DMS79 treated with DMSO at 0.1 percent for 48 hours (cell line): ENCODE measurements at regions not wholly inside any gene's neighbourhood (a gene's known extent, or its start where the extent isn't known, plus 50 kb on each side); places are given as distances from the start of the nearest gene placed in this dataset.

Experiments
- DNase-seq: peaks from one replicate; lab custom pipeline; 2025; lab: John Stamatoyannopoulos, UW

DNA sequence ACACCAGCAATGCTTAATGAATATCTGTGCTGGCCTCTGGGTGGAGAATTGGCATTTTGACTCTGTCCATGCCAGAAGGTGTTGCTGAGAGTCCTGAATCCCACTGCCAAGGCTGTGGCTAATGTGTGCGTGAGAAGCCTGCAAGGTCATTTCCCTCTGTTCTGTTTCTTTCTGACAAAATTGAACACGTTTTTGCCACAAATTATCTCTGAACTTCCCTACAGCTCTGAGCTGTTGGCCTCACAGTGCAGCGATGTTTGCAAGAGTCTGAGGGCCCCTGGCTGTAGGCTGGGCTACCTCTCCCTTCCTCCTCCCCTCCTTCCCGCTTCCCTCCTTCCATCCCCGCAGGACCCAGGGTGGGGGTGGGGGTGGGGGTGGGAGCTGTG lies 154.1 kb upstream of the HS6ST1 start:
- DNase-seq, result no peak

DNA sequence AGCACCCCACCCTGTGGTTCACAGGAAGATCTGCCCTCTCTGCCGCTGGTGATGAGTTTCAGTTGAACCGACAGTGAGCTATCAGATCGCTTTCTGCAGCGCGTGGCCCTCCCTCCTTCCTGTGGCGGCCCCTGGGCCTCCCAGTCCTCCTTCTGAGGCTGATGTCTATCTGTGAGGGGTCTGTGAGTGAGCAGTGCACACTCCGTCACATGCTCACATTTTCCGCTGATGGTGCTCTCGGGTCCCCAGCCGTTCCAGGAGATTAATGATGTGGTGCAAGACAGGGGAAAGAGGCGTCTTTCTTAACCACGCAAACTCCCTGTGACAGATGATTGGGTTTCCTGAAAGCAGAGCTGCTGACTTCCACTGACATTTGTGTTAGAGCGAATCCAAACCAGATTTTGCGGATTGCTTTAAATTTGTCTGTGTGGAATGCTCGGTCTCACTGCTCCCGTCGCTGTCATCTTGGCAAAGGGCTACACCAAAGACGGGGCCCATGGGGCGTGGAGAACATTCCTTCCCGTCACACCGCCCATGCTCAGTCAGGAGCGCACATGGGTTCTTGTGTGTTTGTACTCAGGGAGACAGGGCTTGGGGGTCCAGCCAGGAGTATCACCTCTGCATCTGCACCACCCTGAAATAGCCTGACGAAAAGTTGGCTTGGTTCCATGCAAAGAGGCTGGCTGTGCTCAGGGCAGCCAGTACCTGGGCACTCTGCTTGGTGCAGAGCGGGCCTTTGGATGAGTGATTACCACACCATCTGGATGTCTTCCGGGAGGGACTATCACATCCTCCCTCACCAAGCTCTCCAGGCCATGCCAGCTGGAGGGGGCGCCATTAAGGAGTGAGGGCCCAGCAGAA lies 154.7 kb upstream of the HS6ST1 start:
- no peak for DNase-seq

DNA sequence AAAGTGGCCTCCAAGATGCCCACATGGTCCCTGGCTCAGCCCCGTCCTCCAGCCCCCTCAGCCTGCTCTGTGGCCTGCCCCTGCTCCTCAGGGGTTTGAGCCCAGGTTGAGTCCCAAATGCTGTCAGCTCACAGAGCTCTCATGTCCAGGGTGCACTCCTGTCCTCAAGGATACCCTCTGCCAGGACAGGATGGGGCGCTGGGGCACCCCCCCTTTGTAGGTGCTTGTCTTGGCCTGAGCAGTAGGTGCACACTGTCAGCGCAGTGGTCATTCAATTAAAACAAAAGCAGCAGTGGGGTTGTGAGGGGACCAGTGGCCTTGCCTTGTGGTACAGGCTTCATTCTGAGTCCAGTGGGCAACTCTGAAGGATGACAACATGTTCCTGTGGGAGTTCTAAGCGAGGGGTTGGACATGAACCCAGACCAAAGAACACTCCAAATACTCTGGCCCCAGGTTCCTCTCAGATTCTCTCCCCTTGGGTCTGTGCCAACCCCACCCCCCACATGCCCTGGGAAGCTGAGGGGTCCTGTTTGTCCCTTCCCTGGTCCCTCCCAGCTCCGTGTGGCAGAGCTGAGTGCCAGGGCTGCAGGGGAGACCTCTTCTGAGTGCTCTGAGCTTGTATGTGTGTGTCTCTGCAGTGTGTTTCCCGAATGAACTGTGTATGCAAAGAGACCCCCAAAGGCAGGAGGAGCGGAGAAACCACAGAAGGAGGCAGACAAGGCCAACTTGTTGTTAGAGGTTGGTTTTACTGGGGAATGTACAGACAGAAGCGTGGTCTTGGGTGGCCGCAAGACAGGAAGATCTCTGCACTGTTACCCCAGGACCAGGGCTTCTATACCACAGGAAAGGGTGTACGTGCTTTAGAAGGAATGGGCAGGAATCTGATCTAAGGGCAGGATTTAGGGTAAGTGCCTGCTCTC lies 155.6 kb upstream of the HS6ST1 start:
- DNase-seq, result no peak

DNA sequence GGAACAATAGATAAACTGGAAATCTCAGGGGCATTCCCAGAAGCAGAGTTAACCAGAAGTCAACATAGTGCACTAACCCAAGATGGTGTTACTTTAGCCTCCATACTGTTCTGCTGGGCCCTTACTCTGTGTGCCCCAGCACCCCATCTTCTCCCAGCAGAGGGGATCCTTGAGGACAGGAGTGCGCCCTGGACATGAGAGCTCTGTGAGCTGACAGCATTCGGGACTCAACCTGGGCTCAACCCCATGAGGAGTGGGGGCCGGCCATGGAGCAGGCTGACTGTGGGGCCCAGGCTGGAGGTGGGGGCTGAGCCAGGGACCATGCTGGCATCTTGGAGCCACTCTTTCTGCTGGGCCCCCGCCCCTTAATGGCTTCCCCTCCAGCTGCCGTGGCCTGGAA lies 156.3 kb upstream of the HS6ST1 start:
- DNase-seq, result no peak

DNA sequence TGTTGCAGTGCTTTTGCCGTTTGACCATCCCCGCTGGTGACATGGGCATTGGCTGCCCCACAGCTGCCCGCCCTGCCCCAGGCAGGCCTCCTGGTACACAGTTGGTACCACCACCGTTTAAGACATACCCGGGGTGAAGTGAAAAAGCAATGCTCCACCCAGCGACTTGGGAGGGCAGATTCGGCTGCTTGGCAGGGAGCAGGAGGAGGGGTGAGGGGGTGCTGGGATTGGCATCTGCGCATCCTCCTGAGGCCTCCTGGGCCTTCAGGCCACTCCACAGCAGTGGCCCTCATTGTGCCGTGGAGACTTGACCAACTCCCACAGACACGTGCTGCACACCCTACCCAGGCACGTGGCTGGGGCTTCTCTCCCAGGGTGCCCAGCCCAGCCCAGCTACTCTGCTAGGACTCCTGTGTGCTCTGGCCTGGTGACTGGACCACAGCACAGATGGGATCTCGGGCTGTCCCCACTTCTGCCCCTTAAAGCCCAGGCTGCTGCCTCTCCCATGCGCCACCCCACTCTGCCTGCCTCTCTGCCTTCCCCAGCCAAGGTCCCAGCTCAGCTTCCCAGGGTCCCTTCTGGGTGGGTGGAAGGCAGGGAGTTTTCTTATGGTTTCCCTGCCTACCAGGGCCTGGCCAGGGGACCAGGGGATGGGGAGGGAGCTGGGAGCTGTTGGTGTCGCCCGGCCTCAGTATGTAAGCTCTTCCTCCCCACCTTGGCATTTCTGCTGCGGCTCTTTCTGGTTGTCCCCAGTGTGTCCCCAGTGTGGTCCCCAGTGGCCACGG lies 157.0 kb upstream of the HS6ST1 start:
- DNase-seq, result no peak

DNA sequence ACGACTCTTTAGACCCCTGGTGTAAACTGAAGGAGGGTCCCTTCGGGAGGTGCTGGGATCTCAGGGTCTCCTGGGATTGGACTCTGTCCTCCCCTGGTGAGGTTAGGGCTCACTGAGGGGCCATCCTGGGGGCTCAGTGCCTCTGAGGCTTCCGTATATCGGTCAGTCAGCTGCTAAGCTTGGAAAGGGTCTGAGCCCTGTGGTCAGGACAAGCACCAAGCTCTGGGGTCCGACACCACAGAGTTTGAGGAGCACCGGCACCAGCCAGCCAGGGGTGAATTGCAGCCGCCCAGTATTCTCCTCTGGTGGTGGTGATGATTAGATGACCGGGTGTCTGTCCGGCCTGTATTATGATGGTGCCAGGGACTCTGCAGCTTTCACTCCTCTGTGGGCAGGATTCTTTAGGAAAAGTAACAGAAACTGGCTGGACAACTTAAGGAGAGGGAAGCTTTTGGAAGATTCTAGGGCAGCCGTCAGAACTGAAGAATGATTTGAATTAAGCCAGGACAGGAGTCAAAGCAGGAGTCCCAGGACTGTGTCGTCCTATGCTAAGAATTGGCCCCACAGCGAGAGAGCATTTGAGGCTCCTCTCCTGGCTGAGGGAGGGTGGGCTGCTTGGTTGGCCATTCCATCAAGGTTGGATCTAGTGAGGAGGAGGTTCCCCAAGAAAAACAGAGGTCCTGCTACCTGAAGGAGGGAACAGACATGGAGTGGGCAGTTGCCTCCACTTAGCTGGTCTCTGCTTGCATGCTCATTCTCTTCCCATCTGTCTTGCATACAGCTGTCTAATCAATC lies 158.6 kb upstream of the HS6ST1 start:
- no peak for DNase-seq

DNA sequence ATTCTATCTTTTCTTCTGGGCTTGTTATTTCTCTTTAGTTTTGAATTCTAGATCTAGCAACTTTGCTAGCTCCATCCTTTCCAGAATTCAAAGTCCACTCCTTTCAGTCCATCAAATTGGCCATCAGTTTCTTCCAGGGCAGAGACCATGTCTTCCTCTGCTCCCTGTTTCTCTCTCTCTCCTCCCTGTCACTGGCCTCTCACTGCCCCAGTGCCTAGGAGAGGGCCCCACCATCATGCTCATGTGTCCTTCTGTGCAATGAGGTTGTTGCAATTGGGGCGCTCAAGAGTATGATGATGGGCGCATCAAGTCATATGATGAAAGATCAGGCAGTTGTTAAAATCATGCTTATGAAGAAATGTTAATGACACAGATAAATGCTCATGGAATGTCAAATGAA lies 159.2 kb upstream of the HS6ST1 start:
- DNase-seq, result no peak

DNA sequence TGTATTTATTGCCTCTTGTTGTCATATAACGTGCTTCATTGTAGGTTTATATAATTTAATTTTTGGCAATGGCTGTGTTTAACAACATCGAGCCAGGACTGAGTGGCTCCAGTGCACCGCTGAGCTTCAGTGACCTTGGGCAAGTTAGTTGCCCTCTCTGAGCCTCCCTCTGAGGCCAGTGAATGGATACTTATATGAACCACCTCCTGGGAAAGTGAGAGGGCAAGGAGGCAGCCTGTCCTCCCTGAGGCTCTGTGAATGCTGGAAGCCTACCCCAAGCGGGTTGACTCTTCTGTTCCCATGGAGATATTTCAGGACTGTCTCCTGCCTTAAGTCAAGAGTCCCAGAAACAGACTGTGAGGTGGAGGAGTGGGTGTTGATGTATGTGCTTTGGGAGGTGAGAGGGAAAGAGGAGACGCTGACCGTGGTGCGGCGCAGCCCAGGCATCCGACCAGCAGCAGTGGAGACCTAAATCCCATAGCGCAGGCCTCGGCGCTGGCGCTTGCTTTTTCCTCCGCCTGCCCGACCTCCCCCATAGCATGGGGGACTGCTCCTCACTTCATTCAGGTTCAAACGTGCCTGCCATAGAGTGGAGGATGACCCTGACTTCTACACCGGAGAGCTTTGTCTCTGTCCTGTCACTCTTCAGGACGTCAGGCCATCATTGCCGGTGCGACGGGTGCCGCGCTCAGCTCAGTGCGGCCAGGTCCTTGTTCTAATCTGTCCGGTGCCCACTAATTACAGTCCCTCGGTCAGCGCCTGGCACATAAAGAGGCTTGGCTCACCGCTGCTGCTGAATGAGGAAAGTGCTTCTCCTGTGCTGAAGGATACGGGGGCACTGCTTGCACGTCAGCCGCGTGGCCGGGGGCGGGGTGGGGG lies 167.3 kb upstream of the HS6ST1 start:
- no peak for DNase-seq

DNA sequence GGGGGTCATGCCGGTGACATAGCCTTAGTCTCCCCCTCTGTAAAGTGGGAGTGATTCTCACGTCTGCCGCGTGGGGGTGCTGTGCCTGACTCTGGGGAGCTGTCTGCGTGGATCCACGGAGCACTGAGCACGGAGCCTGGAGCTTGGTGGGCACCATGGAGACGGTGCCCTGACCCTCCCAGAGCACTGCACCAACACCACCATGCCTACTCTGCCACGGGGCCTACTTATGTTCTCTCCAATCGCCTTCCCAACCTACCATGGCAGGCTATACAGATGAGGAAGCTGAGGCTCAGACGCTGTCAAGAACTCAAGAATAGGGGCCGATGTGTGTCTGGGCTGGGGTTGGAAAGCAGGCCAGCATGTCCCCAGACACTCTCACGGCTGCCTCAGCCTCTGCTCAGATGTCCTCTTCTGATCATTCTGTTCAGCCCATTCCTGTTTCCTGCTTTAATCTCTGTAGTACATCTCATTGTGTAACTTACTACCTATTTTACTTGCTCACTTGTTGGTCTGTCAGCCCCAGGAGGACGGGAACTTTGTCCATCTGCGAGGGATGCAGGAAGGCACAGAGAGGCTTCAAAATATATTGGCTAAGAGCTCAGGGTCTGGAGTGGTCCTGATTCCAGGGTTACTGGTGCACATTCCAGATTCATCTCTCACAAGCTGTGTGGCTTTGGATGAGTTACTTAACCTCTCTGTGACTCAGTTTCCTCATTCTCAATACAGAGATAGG lies 168.1 kb upstream of the HS6ST1 start:
- no peak for DNase-seq

DNA sequence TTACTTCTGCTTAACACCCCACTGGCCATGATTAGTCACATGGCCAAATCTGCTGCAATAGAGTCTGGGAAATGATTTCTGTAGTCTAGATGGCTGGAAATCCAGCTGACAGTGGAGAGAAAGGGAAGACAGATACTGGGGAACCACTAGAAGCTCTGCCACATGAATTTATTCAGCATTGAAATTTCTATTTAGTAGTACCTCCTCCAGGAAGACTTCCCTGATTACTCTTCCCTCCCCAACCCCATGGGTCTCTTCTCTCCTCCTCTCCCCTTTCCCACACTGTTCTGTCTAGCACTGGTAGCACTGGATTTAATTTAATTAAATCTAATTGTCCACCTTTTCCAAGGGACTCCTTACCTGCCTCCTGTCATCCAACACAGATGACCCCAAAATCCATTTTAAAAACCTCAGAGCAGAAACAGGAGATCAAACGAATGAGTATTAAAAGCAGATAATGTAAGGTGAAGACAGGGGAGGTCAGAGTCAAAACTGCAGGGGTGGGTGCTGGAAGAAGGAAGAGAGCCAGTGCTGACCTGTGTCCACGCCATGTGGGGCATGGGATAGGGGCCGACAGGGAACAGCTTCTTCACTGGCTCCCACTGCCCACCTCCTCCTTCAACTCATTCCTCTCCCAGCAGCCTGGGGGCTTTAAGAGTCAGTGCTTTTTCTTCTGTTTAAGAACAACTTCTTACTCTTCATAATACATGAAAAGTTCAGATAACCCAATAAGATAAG lies 169.2 kb upstream of the HS6ST1 start:
- no peak for DNase-seq

DNA sequence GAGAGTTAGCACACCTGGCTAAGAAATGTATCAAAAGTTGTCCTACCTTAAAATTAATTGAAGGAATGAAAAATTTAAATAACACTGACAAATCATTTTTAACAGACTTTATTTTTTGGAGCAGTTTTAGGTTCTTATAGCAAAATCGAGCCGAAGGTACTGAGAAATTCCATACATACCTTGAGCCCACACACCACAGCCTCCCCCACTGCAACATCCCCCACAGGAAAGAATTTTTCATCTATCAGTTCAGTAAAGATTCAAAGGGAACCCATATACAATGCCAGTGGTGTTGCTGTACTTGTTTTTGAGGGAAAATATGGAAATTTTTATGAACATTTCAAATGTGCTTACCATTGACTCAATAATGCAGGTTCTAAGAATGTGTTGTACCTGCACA lies 169.8 kb upstream of the HS6ST1 start:
- no peak for DNase-seq

DNA sequence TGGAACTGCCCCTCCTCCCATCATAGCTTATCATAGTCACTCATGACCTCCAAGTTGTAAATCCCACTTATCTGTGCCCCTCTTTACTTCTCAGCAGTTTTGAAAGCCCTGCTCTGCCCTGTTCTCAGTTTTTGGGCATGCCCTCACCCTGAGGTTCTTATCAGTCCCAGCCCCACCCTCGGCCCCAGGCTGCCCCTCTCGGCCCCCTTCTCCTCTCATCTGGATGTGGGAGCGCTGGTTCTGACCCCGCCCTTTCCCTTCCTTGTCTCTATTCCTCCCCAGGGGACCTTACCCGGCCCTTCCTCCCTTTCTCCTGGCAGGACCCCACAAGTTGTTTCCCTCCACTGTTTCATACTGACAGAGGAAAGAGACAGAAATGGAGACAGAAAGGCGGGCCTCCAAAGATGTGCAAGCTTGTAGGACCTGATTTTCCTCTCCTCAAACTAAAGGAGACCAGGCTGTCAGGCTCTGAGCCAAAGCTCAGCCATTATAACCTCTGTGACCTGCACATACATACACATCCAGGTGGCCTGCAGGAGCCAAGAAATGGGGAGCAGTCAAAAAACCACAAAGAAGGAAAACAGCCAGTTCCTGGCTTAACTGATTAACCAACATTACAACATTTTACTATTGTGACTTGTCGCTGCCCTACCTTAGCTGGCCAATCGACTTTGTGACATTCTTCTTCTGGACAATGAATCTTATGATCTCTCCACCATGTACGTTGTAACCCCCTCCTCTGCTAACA lies 171.0 kb upstream of the HS6ST1 start:
- no peak for DNase-seq

DNA sequence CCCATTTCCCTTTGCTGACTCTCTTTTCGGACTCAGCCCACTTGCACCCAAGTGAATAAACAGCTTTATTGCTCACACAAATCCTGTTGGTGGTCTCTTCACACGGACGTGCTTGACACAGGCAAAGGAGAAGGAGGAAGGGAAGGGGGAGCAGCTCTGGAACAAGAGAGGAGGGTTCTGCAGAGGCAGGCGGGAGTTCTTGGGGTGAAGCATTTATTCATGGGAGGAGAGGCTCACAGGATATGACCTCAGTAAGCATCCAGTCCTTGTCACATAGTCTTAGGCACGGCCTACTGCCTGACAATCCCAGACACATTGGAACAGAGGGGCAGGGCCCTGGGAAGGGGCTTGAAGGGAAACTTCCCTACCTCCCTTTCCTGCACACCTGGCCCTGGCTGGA lies 171.7 kb upstream of the HS6ST1 start:
- DNase-seq, result no peak

DNA sequence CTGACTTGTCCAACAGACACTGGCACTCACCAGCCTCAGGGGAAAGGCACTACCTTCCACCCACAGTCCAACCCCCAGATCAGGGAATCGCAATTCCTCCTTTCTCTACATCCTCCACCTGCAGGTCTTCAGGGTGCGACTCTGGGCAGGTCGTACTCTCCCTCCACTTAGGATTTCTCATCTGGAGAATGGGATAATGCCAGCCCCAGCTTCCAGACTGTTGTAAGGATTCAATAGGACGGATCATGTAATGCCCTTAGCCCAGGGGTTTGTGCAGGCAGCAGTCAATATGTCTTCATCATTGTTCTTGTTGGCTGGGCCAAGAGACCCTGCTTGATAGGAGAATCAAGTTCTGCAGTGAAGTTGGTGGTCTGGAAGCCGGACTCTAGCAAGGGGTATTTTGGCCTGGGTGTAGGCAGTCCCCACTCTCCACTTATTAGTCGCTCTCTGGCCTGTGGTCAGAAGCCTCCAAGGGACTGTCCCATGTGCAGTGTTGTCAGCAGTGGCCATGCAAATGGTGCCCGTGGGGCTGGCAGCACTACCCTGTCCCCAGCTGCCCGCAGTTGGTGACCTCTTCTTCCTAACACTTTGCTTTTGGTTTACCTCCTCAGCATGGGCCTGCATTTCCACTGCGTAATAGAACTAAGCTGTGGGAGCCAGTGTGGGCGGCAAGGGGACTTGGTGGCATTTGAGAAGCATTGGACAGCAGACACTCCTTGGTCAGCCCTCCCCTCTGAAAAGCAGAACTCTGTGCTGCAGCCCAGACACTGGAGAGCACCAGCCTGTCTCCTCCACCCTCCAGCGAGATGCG lies 172.4 kb upstream of the HS6ST1 start:
- no peak for DNase-seq

DNA sequence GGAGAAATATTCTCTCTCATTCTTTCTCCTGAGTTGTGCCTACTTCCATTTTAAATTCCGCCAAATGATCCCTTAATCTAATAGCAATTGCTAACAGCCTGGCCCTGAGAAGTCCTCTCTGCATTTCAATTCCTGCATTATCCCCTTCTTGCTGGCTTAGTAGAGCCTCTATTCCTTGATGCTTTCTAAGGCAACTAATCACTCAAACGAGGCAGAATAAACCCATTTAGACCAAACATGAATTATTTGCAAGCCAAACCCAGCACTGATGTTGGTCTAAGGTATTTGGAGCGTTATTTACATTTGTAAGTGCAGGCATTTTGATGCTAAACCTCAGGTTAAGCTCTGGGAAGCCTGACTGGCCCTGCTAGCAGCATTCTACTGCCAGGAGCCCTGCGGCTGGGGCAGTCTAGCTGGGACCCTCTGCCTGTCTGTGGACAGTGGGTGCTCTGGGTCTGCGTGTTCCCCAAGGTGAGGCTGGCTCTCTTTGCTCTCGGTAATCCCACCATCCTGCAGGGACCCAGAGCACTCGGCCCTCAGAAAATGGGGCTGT lies 173.1 kb upstream of the HS6ST1 start:
- DNase-seq, result no peak

DNA sequence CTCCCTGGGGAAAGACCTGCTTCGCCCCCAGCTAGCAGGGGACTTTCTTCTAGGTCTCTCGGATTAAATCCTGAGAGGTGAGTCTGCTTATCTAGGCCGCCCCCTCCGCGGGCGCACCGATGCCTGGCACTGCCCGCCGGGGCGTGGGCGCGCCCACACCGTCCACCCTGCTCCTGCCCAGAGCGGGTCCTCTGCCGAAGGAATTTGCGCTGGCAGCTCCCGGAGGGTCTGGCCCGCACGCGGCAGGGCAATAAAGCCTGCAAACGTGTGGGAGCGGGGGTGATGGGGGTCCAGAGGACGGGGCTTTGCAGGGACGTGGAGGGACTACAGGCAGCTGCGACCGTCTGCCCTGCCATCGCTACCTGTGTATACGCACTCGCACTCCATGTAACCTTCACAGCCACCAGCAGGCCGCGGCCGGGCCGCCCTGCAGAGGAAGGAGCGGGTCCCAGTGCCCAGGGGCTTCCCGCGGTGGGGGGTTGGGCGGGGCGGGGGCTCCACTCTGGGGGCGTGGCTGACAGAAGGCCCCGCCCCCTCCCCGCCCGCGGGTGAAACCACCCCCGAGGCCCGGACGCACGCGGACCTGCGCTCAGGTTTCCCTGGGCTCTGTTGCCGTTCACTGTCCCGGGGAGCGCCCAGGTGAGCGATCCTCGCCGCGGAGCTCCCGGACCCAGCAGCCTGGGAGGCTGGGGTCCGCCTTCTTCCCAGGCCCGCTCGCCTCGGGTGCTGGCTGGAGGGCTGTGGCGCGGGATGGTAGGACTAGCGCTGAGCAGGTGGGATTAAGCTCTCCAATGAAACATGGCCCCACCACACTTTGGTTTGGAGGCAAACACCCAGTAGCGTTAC lies 174.5 kb upstream of the HS6ST1 start:
- no peak for DNase-seq
